ENCODE measurements at regions not wholly inside any gene's neighbourhood (a gene's known extent, or its start where the extent isn't known, plus 50 kb on each side); places are given as distances from the start of the nearest gene placed in this dataset.

DNA sequence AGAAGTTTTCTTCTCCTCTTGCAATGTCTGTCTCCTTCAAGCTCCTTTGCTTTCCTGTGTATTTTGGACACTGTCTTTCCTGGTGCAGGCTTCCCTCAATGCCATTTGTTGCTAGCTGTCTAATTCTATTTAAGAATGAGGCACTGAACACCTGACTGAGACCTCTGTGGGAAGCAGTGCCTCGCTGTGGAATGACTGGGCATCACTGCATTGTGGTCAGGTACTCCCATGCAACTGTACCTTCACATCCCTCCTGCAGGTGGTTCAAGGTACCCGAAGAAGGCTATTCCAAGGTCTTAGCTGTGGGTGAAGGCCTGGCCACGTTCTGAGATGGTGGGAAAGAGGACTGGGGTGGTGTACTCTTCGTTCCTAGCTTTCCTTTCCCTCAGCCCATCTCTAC is 152.8 kb upstream of the CTAGE1 start:
- no peak overlapping the region for H3K27ac Mint-ChIP-seq
- intact Hi-C loops (cut with micrococcal nuclease) = no loop called here
- TF ChIP-seq, protein P1, sequence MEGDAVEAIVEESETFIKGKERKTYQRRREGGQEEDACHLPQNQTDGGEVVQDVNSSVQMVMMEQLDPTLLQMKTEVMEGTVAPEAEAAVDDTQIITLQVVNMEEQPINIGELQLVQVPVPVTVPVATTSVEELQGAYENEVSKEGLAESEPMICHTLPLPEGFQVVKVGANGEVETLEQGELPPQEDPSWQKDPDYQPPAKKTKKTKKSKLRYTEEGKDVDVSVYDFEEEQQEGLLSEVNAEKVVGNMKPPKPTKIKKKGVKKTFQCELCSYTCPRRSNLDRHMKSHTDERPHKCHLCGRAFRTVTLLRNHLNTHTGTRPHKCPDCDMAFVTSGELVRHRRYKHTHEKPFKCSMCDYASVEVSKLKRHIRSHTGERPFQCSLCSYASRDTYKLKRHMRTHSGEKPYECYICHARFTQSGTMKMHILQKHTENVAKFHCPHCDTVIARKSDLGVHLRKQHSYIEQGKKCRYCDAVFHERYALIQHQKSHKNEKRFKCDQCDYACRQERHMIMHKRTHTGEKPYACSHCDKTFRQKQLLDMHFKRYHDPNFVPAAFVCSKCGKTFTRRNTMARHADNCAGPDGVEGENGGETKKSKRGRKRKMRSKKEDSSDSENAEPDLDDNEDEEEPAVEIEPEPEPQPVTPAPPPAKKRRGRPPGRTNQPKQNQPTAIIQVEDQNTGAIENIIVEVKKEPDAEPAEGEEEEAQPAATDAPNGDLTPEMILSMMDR (IDR thresholded peaks at IDR 0.05) = no peak
- no peaks in the 10 kb centered on the region for H3K9me3 ChIP-seq (replicated peaks in 1 of 2; ENCODE audit: control insufficient read depth in 1 of 2, insufficient read depth in 1 of 2, low read length in 2 of 2)
- H3K27me3 ChIP-seq (ENCODE audit: control insufficient read depth in 2 of 2, insufficient read depth in 2 of 2, low read length in 2 of 2) = peaks cover 0 to 3% of the 10 kb centered on the region in 2 donors
- H3K9me3 Mint-ChIP-seq = no peaks in the 10 kb centered on the region
- peaks cover 0 to 4% (median 3%) of the 10 kb centered on the region in 3 donors for H3K27me3 Mint-ChIP-seq (ENCODE audit: low read depth in 3 of 3)
- H4K20me1 ChIP-seq (ENCODE audit: insufficient read depth, low read length) = no peaks in the 10 kb centered on the region
- H3K4me1 ChIP-seq (ENCODE audit: control insufficient read depth in 1 of 2, insufficient read depth in 2 of 2, low read length in 2 of 2) = no peaks in the 10 kb centered on the region
- H3K9ac ChIP-seq (ENCODE audit: insufficient read depth, low read length, poor library complexity, severe bottlenecking) = no peak overlapping the region
- no peak overlapping the region for H2AFZ ChIP-seq (ENCODE audit: insufficient read depth, low read depth, low read length, poor library complexity, severe bottlenecking)
- WGBS (ENCODE audit: insufficient coverage) = no CpG with 5 or more reads among the region's 4 CpGs
- no peaks in the 10 kb centered on the region for H3K36me3 Mint-ChIP-seq
- H3K36me3 ChIP-seq (replicated peaks in 1 of 2; ENCODE audit: control insufficient read depth in 1 of 2, insufficient read depth in 2 of 2, low read length in 2 of 2) = no peaks in the 10 kb centered on the region
- no peaks in the 10 kb centered on the region for H3K4me1 Mint-ChIP-seq
- no peak overlapping the region for H3K4me3 Mint-ChIP-seq
- no peak overlapping the region for H3K27ac ChIP-seq (ENCODE audit: low read depth in 1 of 2, low read length in 2 of 2)
- no peak overlapping the region for H3K4me3 ChIP-seq (replicated peaks in 1 of 3; ENCODE audit: low read depth in 2 of 3, low read length in 3 of 3)
- no peaks in the 10 kb centered on the region for H3K79me2 ChIP-seq (ENCODE audit: insufficient read depth, low read length)
- no peak for DNase-seq
- no peak overlapping the region for H3K4me2 ChIP-seq (replicated peaks; ENCODE audit: extremely low read depth, low read length, poor library complexity, severe bottlenecking)

DNA sequence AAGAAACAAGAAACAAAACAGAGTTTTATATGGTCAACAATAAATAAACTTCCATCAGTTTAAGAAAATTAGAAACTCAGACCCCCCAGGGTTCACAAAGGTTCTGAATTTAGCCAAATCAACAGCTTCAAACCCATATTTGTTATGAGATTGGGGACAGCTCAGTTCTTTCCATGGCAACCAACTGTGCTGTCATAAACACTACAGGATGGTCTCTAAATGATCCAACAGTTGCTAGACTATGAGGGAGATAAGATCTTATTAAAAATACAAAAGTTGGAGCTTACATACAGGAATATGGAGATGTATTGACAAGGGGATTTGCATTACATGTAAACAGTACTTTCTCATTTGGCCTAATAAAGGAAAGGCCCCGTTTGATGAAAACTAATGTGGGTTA is 154.6 kb upstream of the CTAGE1 start:
- Histone ChIP-seq H3K9me3 (replicated peaks in 1 of 2; ENCODE audit: control insufficient read depth in 1 of 2, insufficient read depth in 1 of 2, low read length in 2 of 2) (no peaks in the 10 kb centered on the region), H3K27me3 (ENCODE audit: control insufficient read depth in 2 of 2, insufficient read depth in 2 of 2, low read length in 2 of 2) (peaks cover 0 to 3% of the 10 kb centered on the region in 2 donors), H3K36me3 (replicated peaks in 1 of 2; ENCODE audit: control insufficient read depth in 1 of 2, insufficient read depth in 2 of 2, low read length in 2 of 2) (no peaks in the 10 kb centered on the region), H2AFZ (ENCODE audit: insufficient read depth, low read depth, low read length, poor library complexity, severe bottlenecking) (no peak overlapping the region), H4K20me1 (ENCODE audit: insufficient read depth, low read length) (no peaks in the 10 kb centered on the region), H3K4me2 (replicated peaks; ENCODE audit: extremely low read depth, low read length, poor library complexity, severe bottlenecking) (no peak overlapping the region), H3K79me2 (ENCODE audit: insufficient read depth, low read length) (no peaks in the 10 kb centered on the region), H3K27ac (ENCODE audit: low read depth in 1 of 2, low read length in 2 of 2) (no peak overlapping the region), H3K9ac (ENCODE audit: insufficient read depth, low read length, poor library complexity, severe bottlenecking) (no peak overlapping the region), H3K4me1 (ENCODE audit: control insufficient read depth in 1 of 2, insufficient read depth in 2 of 2, low read length in 2 of 2) (no peaks in the 10 kb centered on the region), H3K4me3 (replicated peaks in 1 of 3; ENCODE audit: low read depth in 2 of 3, low read length in 3 of 3) (no peak overlapping the region)
- Mint-ChIP-seq H3K4me1 (no peaks in the 10 kb centered on the region), H3K4me3 (no peak overlapping the region), H3K36me3 (no peaks in the 10 kb centered on the region), H3K9me3 (no peaks in the 10 kb centered on the region), H3K27me3 (ENCODE audit: low read depth in 3 of 3) (peaks cover 0 to 5% (median 0%) of the 10 kb centered on the region in 3 donors), H3K27ac (no peak overlapping the region)
- WGBS (ENCODE audit: insufficient coverage) = no CpG with 5 or more reads among the region's 1 CpG
- intact Hi-C loops (cut with micrococcal nuclease) = no loop called here
- TF ChIP-seq, protein P1 (IDR thresholded peaks at IDR 0.05) = no peak
- no peak for DNase-seq

Measured in CD14-positive monocyte (primary cell).